Peyer's patch (tissue), 4 donors: ENCODE measurements at regions not wholly inside any gene's neighbourhood (a gene's known extent, or its start where the extent isn't known, plus 50 kb on each side); places are given as distances from the start of the nearest gene placed in this dataset.

Source experiments
- POLR2A ChIP-seq, 2 donors: fragments of 450-650 bp; IDR thresholded peaks; one replicate each; pipeline ENCODE4 v1.5.1; 2017; ENCODE audit warnings: antibody characterized with exemption in 2 of 2, mild to moderate bottlenecking in 2 of 2, moderate library complexity in 2 of 2
- TF ChIP-seq, protein P1 (sequence below), 6 experiments: fragments of 450-650 bp in 4 of 6; fragments of 200-600 bp in 2 of 6; sonication (generic) in 1 of 6; IDR thresholded peaks; one replicate each; pipeline ENCODE4 v1.5.1; 2017 to 2019; ENCODE audit warnings: antibody characterized with exemption in 6 of 6, mild to moderate bottlenecking in 3 of 6, moderate library complexity in 1 of 6

DNA sequence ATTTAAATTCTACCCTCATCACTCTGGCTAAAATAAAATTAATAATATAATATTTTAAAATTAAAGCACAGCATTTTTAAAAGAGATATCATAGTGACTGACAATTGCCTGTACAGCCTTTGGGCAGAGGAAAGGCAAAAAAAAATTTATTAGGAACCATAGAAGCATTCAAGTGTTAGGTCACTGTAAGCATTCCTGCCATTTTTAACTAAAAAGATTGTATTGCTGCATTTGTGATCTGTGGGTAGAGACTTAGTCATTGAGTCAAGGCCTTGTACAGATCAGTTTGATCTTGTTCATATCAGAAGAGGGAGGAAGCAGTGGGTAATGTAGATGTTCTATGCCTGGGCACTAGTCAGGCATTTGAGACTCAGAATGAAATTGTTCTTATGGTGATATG is 109.9 kb downstream of the LYPLAL1 start:
- TF ChIP-seq POLR2A (IDR thresholded peaks at IDR 0.05), result no peak
- TF ChIP-seq, protein P1, sequence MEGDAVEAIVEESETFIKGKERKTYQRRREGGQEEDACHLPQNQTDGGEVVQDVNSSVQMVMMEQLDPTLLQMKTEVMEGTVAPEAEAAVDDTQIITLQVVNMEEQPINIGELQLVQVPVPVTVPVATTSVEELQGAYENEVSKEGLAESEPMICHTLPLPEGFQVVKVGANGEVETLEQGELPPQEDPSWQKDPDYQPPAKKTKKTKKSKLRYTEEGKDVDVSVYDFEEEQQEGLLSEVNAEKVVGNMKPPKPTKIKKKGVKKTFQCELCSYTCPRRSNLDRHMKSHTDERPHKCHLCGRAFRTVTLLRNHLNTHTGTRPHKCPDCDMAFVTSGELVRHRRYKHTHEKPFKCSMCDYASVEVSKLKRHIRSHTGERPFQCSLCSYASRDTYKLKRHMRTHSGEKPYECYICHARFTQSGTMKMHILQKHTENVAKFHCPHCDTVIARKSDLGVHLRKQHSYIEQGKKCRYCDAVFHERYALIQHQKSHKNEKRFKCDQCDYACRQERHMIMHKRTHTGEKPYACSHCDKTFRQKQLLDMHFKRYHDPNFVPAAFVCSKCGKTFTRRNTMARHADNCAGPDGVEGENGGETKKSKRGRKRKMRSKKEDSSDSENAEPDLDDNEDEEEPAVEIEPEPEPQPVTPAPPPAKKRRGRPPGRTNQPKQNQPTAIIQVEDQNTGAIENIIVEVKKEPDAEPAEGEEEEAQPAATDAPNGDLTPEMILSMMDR (IDR thresholded peaks at IDR 0.05), result no peak
